ENCODE measurements at regions not wholly inside any gene's neighbourhood (a gene's known extent, or its start where the extent isn't known, plus 50 kb on each side); places are given as distances from the start of the nearest gene placed in this dataset.
"Not testable (repeated sequence)": the region's sequence is repeated elsewhere in the genome, so short reads cannot be mapped to it uniquely, and the experiment has no call there.

DNA sequence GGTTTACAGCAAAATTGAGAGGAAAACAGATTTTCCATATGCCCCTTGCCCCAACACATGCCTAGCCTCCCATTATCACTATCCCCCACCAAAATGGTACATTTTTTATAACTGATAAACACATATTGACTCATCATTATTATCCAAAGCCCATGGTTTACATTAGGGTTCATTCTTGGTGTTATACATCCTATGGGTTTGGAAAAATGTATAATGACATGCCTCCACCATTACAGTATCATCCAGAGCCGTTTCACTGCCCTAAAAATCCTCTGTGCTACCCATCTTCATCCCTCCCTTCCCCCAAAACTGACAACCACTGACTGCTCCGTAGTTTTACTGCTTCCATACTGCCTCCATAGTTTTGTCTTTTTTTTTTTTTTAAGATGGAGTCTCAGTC is 111.1 kb downstream of the ACTL7B start:
- no peaks in the 10 kb centered on the region for H3K9me3 ChIP-seq
- no peaks in the 10 kb centered on the region for H3K27me3 ChIP-seq
- intact Hi-C loops (cut with DNase I), result no loop called here
- no peaks in the 10 kb centered on the region for H3K36me3 ChIP-seq
- no peak for TF ChIP-seq POLR2AphosphoS5 (IDR thresholded peaks at IDR 0.05)
- no peak overlapping the region for H3K4me3 ChIP-seq
- H3K4me1 ChIP-seq, result no peaks in the 10 kb centered on the region
- 87 to 88% methylated on average over 2 of the region's 2 CpGs for WGBS, 2 donors
- H3K27ac ChIP-seq, result no peak overlapping the region
- DNase-seq, result no peak

DNA sequence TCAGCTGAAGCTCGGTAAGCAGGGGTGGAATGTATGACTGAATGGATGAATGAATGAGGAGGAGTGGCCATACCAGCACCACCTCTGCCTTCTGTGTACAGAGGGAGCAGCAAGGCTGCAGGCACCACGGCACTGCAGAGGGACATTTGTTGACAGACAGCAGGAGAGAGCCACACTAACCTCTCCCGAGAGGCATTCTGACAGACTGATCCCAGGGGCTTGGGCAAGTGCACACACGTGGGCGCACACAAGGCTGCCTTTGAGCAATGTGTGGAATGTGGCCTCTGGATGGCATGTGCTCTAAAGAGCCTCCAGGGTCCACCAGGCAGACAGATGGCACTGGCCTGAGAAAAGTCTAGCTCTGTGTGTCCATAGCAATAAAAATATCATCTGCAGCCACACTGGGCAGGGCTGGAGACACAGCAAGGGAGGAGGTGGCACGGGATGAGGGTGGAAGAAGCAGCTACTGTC is 111.8 kb downstream of the ACTL7B start:
- no peak overlapping the region for H3K27ac ChIP-seq
- DNase-seq, result no peak
- no peak for TF ChIP-seq POLR2A (IDR thresholded peaks at IDR 0.05)
- no peak for TF ChIP-seq POLR2AphosphoS5 (IDR thresholded peaks at IDR 0.05)
- TF ChIP-seq, protein P1, sequence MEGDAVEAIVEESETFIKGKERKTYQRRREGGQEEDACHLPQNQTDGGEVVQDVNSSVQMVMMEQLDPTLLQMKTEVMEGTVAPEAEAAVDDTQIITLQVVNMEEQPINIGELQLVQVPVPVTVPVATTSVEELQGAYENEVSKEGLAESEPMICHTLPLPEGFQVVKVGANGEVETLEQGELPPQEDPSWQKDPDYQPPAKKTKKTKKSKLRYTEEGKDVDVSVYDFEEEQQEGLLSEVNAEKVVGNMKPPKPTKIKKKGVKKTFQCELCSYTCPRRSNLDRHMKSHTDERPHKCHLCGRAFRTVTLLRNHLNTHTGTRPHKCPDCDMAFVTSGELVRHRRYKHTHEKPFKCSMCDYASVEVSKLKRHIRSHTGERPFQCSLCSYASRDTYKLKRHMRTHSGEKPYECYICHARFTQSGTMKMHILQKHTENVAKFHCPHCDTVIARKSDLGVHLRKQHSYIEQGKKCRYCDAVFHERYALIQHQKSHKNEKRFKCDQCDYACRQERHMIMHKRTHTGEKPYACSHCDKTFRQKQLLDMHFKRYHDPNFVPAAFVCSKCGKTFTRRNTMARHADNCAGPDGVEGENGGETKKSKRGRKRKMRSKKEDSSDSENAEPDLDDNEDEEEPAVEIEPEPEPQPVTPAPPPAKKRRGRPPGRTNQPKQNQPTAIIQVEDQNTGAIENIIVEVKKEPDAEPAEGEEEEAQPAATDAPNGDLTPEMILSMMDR (IDR thresholded peaks at IDR 0.05), result no peak
- no peak for TF ChIP-seq EP300 (IDR thresholded peaks at IDR 0.05)
- no peaks in the 10 kb centered on the region for H3K36me3 ChIP-seq
- 56 to 69% methylated on average over 6 of the region's 6 CpGs for WGBS, 2 donors
- intact Hi-C loops (cut with DNase I), result no loop called here
- H3K4me3 ChIP-seq, result no peak overlapping the region
- H3K9me3 ChIP-seq, result no peaks in the 10 kb centered on the region
- no peaks in the 10 kb centered on the region for H3K27me3 ChIP-seq
- no peaks in the 10 kb centered on the region for H3K4me1 ChIP-seq

DNA sequence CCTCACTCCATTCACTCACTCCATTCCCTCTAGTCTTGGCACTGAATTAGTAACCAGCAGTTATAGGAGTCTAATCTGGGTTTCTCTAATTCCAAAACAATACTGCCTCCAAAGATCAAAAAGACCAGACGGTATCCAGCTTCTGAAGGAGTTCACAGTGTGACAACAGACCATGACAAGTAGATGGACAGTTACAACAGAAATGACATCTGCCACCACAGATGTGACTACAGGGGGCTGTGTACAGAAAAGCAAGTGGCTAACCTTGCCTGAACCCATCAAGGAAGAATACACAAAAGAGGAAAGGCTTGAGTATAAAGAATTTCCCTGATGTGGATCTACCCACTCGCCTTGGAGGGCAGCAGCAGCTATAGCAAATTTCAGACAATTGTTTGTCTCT is 112.4 kb downstream of the ACTL7B start:
- Histone ChIP-seq H3K27me3 (no peaks in the 10 kb centered on the region), H3K36me3 (no peaks in the 10 kb centered on the region), H3K9me3 (no peaks in the 10 kb centered on the region), H3K4me1 (no peaks in the 10 kb centered on the region), H3K4me3 (no peak overlapping the region), H3K27ac (no peak overlapping the region)
- intact Hi-C loops (cut with DNase I), result no loop called here
- WGBS, 2 donors, result 85 to 86% methylated on average over 2 of the region's 2 CpGs
- no peak for DNase-seq
- TF ChIP-seq EP300 (IDR thresholded peaks at IDR 0.05) (no peak), POLR2AphosphoS5 (IDR thresholded peaks at IDR 0.05) (no peak), POLR2A (IDR thresholded peaks at IDR 0.05) (no peak)
- TF ChIP-seq, protein P1 (IDR thresholded peaks at IDR 0.05), result no peak

DNA sequence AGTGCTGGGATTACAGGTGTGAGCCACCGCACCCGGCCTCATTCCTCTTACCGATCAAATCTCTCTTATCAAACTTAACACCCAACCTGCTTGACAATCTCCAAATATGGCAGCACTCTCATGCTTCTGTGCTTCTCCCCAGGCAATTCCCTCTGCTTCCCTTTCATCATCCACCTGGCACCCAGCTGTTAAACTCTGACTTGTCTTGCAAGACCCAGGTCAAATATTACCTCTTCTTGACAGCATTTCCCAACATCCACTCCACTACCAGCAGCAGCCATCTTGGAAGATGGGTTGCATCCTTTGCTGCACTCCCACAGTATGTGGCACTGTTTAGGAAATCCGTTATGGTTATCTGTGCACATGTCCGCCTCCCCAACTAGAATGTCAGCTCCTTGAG is 113.6 kb downstream of the ACTL7B start:
- Histone ChIP-seq H3K27me3 (no peaks in the 10 kb centered on the region), H3K27ac (no peak overlapping the region), H3K9me3 (no peaks in the 10 kb centered on the region), H3K36me3 (no peaks in the 10 kb centered on the region), H3K4me3 (no peak overlapping the region), H3K4me1 (no peaks in the 10 kb centered on the region)
- intact Hi-C loops (cut with DNase I), result no loop called here
- DNase-seq, result no peak
- no peak for TF ChIP-seq EP300 (IDR thresholded peaks at IDR 0.05)
- TF ChIP-seq POLR2A (IDR thresholded peaks at IDR 0.05), result no peak
- TF ChIP-seq POLR2AphosphoS5 (IDR thresholded peaks at IDR 0.05), result no peak
- TF ChIP-seq, protein P1 (IDR thresholded peaks at IDR 0.05), result no peak
- WGBS, 2 donors, result 75 to 84% methylated on average over 5 of the region's 5 CpGs

DNA sequence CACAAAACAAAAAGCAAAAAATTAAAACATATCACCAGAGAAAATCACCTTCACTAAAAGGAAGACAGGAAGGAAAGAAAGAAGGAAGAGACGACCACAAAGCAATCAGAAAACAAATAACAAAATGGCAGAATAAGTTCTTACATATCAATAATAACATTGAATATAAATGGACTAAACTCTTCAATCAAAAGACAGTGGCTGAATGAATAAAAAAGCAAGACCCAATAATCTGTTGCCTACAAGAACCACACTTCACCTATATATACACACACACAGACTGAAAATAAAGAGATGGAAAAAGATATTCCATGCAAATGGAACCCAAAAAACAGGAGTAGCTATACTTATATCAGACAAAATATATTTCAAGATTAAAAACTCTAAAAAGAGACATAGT is 124.5 kb downstream of the ACTL7B start:
- H3K36me3 ChIP-seq; H3K9me3 ChIP-seq; DNase-seq; H3K4me1 ChIP-seq; intact Hi-C loops (cut with DNase I); H3K4me3 ChIP-seq; H3K27me3 ChIP-seq; H3K27ac ChIP-seq: not testable (repeated sequence)
- WGBS, 2 donors, result 76 to 84% methylated on average over 1 of the region's 1 CpG

GRCh38 chr9:108727580-108728111 is 128.1 kb downstream of the ACTL7B start:
- no peaks in the 10 kb centered on the region for H3K36me3 ChIP-seq
- TF ChIP-seq POLR2AphosphoS5 (IDR thresholded peaks at IDR 0.05) (no peak), EP300 (IDR thresholded peaks at IDR 0.05) (no peak), POLR2A (IDR thresholded peaks at IDR 0.05) (no peak)
- TF ChIP-seq, protein P1 (IDR thresholded peaks at IDR 0.05), result no peak
- intact Hi-C loops (cut with DNase I), result no loop called here
- H3K4me1 ChIP-seq, result no peaks in the 10 kb centered on the region
- H3K27ac ChIP-seq, result no peak overlapping the region
- WGBS, 2 donors, result 64 to 85% methylated on average over 2 of the region's 2 CpGs
- DNase-seq, result peak; percentile 73
- no peak overlapping the region for H3K4me3 ChIP-seq
- H3K27me3 ChIP-seq, result no peaks in the 10 kb centered on the region
- no peaks in the 10 kb centered on the region for H3K9me3 ChIP-seq
